GM19468 (cell line): ENCODE measurements at regions not wholly inside any gene's neighbourhood (a gene's known extent, or its start where the extent isn't known, plus 50 kb on each side); places are given as distances from the start of the nearest gene placed in this dataset.

ENCODE experiments used
- ATAC-seq: cut with Tn5 transposase; IDR thresholded peaks from one replicate; pipeline ENCODE4 v1.9.1; 2021; ENCODE audit warnings: mild to moderate bottlenecking, moderate library complexity, moderate number of reproducible peaks; ENCODE audit not compliant: unreplicated experiment; ENCODE audit errors: extremely low read depth

DNA sequence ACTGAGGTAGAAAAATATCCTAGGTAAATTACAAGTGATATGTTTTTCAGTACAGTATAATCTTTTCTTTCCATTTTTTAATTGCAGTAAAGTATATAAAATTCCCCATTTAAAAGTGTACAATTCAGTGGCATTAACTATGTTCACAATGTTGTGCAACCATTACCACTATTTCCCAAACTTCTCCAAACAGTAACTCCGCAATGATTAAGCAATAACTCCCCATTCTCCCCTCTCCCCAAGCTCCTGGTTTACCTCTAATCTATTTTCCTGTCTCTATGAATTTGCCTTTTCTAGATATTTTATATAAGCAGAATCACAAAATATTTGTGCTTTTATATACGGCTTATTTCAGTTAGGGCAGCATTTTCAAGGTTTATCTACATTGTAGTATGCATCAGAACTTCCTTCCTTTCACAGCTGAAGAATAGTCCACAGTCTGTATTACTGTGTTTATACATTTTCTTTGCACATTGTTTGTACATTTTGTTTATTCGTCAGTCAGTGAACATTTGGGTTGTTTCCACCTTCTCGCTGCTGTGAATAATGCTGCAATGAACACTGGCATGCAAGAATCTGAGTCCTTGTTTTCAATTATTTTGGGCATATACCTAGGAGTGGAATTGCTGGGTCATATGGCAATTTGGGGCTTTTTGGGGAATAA is 110.7 kb downstream of the RPL27A start:
- ATAC-seq: no peak

DNA sequence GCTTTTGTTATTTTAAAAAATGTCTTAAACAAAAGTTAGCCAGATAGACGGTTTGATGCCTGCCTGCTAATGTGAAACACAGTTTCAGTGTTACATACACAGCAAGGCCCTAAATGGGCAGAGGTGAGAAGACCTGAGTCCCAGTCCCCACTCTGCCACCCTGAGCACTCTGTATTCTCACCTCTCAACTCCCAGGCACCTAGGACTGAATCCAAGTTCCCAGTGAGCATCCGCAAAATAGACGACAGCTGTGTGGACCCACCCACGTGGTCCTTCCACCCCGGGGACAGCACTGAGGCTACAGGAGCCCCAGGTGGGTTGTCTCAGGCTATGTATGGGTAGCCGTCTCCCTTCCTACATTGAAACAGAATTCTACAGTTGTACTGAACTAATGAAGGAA is 111.5 kb downstream of the RPL27A start:
- ATAC-seq: no peak

DNA sequence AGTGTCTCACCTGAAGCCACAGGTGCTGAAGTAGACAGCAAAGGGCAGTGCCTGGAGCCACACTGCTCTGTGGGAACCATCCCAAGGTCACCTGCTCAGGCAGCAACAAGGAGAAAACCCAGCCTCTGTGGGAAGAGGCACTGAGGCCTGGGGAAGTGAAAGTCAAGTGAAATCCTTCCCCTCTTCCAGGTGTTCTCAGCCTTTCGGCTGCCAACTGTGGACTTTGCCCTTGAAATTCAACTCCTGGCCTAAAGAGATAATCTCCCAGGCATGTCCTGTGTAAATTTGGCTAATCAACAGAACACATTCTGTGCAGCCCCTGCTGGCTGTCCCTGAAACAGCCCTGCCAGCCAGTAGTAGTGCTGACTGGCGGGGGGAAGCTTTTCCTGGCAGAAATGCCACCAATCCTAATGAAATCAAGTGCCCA is 112.1 kb downstream of the RPL27A start:
- no peak for ATAC-seq

DNA sequence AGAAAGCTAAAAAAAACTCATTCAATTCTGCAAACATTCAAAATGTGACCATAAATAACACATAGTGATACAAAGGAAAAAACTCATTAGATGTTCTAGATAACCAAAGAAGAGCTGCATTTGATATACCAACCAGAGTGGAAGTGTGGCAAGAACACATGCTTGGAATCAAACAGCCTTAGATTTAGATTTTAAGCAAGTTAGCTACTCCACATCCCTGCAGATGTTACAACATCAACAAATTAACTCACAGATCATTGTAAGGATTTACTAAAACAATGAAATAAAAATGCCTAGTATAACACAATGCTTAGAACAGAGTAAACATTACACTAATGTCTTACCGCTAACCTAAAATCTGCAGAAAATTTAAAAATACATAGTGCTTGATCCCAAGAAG is 114.0 kb upstream of the AKIP1 start:
- no peak for ATAC-seq

DNA sequence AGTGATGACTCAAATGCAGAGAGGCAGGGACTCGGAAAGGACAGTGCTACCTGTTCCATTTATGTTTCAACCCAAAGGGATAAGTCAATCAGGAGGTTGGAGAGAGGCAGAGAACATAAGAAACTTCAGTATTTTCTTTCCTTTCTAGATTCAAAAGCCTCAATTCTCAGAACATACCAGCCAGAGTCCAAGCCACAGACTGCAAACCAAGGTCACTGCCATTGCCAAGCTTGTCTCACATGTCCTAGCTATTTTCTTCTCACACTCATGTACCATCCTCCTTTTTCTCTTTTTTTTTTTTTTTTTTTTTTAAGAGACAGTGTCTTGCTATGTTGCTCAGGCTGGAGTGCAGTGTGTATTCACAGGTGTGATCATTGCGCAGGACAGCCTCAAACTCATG is 111.7 kb upstream of the AKIP1 start:
- no peak for ATAC-seq

DNA sequence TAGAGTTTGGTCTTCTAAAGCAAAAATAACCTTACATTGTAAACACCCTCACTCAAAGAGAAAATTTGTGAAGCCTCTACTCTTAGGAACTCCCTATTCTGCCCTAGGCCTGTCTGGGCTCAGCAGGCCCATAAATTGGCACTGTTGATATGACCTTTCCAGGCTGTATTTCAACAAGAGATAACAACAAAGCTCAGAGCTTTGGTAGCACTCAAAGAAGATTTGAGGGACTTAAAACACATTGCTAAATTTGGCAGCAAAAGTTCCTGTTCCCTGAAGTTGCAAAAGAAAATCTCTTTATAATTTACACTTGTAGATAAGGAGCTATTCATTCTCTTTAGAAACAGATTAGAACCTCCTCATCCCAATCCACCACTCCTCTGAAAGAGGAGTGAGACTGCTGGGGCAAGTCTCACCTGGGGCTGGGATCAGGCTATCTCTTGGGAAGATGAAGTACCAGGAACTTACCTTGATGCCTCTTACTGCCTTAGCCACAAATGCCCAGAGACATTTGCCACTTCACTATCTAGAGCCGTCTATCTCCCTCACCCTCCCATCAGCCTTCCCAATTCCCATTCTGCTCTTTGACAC is 110.4 kb upstream of the AKIP1 start:
- no peak for ATAC-seq

DNA sequence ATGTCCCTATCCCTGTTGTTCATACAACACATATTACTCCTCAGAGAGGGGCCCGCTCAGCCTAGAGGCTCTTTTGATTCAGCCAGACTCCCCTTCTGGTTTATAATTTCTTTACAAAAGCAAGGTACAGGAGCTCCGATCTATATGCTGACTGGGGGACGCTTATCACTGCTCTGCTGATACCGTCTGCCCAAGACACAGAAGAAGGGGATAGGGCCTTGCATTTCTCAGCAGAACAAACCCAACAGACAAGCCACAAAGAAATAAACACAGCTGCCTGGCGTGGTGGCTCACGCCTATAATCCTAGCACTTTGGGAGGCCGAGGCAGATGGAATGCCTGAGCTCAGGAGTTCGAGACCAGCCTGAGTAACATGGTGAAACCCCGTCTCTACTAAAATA is 109.9 kb upstream of the AKIP1 start:
- no peak for ATAC-seq

DNA sequence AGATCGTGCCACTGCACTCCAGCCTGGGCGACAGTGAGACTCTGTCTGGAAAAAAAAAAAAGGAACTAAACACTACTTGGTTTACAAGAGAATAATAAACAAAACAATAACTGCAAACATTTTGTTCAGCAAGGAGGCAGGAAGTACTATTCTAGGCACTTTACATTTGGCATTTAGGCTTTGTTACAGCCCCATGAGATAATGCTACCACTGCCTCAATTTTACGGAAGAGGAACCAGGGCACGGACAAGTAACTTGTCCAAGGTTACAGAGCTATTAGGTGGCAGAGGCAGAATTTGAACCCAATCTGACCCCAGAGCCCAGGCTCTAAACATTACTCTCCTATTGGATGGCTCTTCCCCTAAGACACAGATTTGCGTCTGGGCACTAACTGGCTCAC is 108.7 kb upstream of the AKIP1 start:
- no peak for ATAC-seq

DNA sequence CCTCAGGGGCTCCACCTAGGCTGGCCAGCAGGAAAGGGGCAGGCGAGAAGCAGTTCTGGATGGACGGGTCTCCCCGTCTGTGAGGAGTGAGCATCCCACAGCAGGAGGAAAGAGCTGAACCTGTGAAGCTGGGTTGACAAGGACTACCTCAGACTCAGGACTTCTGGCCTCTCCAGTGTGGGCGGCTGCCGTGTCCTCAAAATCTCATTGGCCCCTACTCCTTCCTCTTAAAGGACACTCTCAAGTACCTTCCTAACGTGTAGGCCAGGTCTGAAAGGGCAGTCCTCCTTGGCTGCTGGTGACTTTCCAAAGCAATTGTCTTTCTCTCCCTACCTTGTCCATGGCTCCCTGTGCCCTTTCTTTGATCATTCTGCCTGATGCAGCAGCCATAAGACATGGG is 107.0 kb upstream of the AKIP1 start:
- no peak for ATAC-seq

DNA sequence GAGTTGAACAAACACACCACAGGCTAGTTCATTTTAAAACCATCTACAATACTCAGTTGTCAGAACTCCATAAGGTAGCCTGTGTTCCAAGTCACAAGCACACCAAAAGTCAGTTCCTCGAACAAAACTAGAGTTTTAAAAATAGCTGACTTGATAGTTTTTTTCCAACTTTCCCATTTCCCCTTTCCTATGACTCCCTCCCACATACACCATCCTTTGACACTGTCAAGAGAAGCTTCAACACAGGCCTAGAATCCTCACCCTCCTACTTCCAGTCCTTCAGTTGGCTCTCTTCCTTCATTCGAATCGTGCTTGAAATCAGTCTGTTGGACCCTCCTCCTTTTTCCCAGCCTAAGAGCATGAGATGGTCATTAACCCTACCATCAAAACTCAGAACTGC is 105.7 kb upstream of the AKIP1 start:
- no peak for ATAC-seq

DNA sequence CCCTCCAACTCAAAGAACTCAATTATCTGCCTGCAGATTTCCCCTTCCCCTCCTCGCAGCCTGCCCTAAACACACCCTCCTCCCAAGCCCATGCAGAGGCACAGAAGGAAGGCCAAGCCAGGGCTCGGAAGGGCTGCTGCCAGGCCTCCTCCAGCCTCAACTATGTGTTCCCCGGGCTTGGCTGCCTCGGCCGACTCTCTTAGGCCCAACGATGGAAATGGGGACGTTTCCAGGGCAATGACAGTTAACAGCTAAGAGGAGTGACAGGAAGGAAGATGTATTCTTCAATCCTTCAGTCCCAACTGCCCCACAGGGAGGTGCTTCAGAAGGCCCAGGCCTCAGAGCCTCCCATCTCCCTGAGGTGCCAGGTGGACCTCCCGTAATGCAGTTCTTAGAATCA is 104.0 kb upstream of the AKIP1 start:
- no peak for ATAC-seq

DNA sequence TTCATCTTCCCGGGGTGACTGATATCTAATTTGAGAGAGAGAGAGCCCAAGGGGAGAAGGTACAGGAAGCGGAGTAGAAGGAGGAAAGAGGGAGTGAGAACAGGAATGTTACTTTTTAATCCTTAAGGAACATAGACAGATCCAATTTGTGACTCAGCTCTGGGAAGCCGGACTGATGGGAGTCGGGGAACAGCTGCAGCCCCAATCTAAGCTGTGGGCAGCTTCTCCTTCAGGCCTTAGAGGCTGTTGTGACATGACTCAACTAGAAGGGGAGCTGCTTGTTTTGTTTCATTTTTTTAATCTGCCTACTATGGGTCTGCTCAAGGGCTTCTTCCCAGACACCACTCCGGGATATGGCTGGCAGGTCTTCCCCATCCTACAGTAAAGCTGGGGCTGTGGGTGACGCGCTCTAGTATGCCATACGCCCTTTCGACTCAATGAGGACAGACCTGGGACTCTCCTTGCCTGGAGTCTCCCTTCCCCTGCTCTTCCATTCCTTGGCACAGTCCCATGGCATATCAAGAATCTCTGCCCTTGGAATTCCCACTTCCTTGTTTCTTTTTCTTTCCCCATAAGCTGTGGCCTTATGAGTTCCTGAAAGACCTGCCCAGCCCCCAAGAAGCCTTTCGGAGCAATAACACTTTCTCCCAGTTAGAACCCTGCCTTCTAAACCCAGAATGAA is 103.3 kb upstream of the AKIP1 start:
- no peak for ATAC-seq

DNA sequence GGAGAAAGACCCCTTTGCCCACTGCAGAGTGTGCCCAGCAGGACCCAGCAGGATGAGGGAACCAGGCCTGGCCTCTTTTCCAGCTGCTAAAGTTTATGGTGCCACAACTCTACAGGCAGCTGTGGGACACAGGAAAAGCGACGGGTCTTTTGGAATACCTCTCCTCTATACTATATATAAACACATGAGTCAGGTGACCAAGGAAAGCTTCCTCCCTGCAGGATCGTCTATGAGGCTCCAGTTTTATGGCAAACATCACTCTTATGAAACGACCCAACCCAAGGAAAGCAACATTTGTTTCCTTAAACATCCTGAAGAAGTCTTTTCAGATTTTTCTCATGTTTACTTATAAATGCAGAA is 102.8 kb upstream of the AKIP1 start:
- ATAC-seq: no peak

DNA sequence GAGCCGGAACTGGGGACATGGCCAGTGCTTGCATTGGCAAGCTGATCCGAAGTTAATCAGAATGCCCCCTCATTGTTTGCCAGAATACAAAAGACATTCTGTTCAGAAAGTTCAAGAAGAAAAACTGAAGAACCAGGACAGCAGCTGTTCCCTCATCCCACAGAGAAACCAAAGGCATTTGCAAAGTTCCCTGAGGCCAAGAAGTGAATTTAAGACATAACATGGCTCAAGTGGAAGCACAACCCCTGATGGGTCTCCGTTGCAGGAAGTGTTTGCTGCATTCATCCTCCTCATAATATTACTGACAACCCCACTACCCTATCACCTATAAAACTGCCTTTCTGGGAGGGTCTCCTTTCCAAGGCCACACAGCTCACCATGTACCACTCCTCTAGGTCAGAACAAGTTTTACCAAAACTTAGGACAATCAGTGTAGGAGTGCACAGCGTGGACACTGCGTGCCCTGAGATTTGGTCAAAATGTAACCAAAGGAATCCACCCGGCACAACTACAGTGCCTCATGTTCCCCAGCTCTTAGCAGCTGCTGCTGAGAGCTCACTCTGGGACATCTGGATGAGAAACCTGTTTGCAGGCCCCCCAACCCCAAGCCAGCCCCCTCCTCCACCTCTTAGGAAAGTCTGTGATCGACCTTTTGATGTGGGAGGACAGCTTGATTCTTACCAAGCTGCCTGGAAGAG is 101.6 kb upstream of the AKIP1 start:
- ATAC-seq: no peak

DNA sequence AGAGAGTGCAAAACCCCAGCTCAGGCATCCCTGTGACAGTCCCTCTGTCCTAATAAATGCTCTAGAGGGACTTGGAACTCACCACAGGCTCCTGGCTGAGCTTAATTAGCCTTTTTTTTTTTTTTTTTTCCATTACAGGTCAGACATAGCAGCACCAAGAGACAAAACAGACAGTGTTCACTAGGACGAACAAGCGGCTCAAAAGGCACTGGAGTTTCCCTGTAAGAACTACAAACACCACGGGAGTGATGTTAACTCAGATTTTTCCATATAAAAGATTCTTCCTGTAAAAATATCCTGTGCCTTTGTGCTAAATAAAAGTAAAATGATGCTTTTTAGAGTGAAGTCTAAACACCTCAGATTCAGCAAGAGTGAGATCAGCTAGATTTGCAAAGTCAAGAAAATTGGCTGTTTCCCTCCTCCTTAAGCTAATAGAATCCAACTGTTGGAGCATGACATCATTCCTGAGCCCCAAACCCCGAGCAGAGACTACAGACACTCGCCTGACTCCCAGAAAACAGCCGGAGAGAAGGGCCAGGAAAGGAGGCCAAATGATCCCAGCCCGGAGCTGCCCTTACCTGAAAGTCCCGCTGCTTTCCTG is 101.0 kb upstream of the AKIP1 start:
- ATAC-seq: no peak

DNA sequence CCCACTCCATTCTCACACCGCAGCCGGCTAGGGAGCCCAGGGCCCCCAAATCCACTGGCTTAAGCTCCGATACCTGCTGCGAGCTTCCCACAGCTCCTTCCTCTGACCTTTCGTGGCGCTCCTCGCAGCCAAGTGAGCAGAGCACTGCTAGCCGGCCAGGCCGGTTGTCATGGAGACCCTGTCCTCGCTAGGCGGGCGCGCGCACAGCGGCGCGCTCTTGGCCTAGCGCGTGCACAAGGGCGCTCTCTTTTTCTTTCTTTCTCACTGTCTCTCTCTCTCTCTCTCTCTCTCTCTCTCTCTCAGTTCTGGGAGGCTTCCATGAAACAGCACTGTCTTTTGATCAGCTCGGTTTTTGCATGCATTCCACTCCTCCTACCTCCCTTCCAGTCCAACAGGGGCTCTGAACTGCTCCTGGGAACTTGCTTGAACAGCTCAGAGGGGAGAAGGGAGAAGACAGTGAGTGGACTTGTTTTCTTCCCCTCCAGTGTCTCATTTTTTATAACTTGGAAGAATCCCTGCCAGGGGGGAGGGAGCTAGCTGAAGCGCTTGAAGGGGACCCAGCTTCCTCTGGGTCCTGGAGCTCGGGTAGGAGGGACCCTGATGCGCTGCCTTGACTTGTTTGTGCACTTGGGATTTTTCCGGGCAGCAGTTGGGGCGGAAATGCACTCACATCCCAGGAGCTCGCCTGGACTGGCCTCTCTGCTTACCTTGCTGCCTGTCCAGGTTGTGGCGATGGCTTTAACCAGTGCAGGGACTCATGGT is 100.3 kb upstream of the AKIP1 start:
- ATAC-seq: no peak

DNA sequence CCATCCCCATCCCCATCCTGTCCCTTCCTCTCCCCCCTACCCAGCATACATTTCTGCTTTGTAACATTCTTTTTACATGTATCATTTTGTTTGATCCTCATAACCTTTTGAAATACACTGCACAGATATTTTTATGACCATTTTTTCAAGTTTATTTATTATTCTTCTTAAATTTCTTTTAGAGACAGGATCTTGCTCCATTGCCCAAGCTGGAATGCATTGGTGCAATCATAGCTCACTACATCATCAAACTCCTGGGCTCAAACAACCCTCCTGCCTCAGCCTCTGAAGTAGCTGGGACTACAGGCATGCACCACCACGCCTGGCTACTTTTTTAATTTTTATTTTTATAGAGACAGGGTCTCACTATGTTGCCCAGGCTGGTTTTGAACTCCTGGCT is 99.4 kb upstream of the AKIP1 start:
- no peak for ATAC-seq

DNA sequence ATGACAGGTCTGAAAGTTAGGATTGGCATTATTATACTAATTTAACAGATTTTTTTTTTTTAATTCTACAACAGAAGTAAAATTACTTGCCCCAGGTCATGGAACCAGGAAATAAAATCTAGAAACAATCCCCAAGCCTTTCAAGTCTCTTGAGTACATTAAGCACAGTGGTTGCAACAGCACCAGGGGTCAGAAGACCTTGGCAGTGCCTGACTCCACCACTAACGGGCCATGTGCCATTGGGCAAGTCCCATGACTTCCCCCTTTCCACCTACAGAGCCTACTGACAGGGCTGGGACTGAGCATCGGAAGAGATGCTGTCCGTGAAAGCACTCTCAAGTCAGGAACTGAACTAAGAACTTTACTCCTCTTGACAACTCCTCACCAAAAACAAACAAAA is 98.6 kb upstream of the AKIP1 start:
- ATAC-seq: no peak

DNA sequence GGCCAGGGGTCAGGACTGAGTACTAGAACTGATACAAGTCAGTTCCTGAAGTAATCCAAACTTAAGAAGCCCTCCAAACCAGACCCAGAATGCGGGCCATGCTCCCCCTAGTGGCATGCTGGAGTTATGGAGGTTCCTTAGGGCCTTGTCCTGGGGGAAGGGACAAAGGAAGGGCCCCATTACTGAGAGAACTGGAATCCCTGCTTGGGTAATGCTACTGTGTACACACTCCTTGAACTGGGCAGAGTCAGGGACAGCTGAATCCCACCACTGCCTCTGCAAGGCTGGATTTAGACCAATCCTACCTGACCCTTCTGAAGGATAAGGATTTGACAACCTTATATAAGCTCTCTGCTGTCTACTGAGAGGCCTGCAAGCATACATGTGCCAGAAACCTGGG is 97.3 kb upstream of the AKIP1 start:
- no peak for ATAC-seq

DNA sequence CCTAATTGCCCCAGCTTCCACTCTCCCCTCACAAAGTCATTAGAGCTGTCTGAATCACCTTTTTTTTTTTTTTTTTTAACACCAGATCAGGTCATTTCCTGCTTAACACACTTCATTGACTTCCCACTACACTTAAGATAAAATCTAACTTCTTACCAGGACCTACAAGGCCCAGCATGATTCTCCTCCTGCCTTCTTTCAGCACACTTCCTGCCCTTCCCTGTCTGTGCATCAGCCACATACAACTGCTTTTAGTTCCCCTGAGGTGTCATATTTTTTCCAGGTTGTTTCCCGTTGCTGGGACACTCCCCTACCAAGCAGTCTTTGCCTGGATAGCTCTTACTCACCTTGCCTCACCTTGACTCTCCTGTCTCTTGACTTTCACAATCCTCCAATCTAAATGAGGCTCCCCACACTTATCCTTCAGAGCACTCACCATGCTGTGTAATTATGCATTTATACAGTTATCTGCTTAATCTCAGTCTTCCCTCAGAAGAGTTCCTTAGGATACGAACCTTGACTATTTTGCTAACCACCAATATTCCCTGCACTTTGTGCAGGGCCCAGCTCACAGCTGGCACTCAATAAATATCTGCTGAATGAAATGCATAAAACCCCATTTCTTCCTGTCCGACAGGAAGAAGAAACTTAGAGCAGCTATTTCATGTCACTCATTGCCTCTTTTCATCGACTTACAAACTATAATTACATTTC is 96.6 kb upstream of the AKIP1 start:
- ATAC-seq: no peak
